HS-27A (cell line): ENCODE measurements at regions not wholly inside any gene's neighbourhood (a gene's known extent, or its start where the extent isn't known, plus 50 kb on each side); places are given as distances from the start of the nearest gene placed in this dataset.

Source experiments
- DNase-seq: peaks from one replicate; pipeline ENCODE4 v3.0.0-alpha.2; 2012; ENCODE audit warnings: low read depth, missing footprints

DNA sequence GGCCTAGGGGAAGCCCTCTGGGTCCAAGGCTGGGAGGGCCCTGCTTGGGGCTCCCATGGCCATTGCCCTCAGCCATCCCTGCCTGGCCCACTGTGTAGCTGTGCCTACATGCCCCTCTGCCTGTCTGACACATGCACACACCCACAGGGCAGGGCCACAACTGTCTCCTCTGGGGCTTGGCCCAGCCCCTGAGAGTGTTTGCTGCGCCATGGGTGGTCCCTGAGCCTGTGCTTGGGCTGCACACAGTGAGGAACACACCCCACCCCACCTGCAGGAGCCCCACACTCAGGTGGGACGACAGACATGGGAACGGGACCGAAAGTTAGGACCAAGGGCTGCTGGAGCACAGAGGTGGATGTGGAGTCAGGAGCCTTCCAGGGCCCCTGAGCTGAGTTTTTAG, 489.5 kb downstream of the TBC1D22A start:
- DNase-seq = no peak

- no peak for DNase-seq
Measured at GRCh38 chr22:47250995-47251765, 488.7 kb downstream of the TBC1D22A start.

GRCh38 chr22:47249370-47249928, 487.0 kb downstream of the TBC1D22A start:
- no peak for DNase-seq

- no peak for DNase-seq
Measured at GRCh38 chr22:47248925-47249324, 486.5 kb downstream of the TBC1D22A start.

GRCh38 chr22:47247579-47248240, 485.3 kb downstream of the TBC1D22A start:
- no peak for DNase-seq

DNA sequence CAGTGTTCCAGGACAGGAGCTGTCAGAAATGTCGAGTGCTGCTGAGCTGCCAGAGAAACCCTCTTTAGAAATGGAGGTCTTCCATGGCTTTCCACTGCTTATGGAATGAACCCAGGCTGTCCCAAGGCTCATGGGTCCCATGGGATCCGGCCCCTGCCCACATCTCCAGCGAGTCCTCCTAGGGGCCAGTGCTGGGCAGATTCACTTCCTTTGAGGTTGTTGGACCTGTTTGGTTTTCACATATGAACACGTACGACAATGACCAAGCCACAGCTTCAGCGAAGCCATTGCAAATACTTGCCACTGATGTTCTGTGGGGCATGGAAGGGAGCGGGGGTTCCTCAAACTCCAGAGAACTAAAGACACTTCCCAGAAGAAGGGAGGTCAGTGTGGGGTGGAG, 483.3 kb downstream of the TBC1D22A start:
- DNase-seq = no peak

GRCh38 chr22:47245286-47245685, 482.8 kb downstream of the TBC1D22A start:
- no peak for DNase-seq

DNA sequence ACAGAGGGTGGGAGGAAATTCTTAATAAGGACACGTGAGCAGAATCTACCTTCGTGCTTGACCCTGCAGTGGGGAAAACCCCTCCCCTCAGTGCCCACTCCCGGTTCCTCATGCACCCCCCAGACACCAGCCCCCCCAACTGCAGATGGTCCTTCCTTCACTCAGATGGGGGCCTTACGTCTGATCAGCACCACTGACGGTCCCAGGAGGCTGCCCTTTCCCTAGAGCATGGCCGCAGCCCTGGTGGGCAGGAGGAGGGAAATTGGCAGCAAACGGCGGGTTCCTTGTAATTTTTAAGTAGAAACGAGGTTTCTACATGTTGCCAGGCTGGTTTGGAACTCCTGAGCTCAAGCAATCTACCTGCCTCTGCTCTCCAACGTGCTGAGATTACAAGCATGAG, 477.7 kb downstream of the TBC1D22A start:
- no peak for DNase-seq

DNA sequence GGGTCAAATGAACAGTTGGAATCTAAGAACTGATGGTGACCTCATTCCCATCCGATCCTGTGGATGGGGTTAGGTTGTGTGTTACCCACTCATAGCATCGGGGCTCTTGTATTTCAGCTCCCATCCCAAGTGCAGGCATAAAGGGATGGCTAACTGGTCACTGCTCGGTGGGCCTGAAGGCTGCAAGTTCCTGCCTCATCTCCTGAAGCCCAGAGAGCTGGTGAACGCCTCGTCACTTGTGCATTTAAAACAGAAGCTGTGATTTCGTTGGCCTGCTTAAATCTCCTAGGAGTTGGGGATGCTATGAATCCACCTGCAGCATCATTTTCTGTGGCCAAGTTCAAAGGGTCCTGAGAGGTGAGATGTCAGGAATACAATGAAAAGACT, 477.0 kb downstream of the TBC1D22A start:
- no peak for DNase-seq

GRCh38 chr22:47238690-47239473, 476.4 kb downstream of the TBC1D22A start:
- DNase-seq = no peak

DNA sequence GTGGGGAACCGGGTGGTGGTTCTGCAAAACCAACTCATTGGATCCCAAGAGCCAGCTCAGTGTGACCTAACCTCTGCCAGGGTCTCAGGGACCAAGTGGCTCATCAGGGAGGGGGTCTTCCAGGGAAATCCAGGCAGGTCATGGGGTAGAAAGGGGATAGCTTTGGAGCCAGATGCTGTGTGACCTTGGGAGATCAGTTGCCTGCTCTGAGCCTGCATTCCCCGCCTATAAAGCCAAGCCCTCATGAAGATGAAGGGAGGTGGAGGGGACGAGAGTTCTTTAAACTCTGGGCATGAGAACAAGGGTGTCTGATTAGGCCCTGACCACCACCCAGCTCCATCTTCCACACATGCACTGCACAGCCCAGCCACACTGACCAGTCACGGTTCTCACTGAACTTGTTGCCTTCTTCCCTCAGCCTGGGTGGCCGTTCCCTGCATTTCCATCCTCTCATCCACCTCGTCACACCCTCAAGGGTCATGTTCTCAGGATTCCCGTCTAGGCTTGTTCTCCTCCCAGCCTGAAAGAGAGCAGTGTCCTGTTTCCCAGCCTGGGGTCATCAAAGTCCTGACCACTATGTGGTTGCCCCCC, 475.5 kb downstream of the TBC1D22A start:
- DNase-seq = no peak

DNA sequence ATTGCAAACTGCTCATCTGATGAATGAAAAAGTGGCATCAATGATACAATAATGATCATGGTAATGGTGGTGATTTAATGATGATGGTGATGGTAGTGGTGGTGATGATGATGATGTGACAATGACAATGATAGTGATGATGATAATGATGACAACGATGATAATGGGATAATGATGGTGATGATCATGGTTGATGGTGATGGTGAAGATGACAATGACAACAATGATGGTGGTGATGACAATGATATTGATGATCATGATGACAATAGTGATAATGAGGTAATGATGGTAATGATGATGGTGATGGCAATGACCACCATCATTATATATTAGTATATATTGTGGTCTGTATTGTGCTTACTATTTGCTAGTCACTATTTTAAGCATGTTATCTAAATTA, 474.3 kb downstream of the TBC1D22A start:
- DNase-seq = no peak

GRCh38 chr22:47236161-47236560, 473.7 kb downstream of the TBC1D22A start:
- no peak for DNase-seq

DNA sequence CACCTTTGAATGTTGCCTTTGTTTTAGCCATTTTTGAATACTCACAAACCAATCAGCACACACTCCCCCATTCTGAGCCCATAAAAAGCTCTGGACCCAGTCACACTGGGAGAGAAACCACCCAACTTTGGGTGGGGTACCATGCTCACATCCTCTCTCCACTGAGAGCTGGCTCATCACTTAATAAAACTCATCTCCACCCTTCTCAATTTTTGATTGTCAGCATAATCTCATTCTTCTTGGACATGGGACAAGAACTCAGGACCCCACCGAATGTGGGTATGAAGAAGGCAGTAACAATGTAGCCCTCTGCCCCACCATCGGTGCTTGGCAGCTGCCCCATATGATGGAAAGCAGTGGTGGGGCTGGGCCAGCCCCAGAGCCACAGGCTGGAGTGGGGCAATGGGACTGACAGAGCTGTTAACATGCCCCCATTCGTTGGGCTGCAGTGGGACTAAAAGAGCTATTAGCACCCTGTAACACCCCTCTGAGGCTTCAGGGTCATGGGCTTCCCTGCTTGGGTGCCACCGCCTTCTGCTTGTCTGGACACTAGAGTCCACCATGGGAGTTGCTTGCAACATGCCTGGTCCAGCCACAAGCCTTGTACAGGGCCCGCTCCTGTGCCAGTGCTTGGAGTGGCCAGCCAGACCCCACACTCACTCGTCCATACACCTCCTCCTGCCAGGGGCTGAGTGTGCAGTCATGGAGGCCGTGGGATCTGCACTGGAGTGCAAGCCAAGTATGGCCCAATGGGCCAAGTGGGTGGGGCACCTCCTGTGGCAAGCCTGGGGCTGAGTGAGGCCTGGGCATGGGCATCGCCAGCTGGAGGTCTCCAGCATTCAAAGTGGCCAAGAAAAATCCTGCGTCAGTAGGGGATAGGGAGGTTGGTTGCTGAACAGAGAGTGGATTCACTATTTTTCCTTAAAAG, 471.1 kb downstream of the TBC1D22A start:
- no peak for DNase-seq

GRCh38 chr22:47232753-47233152, 470.3 kb downstream of the TBC1D22A start:
- DNase-seq = no peak

- no peak for DNase-seq
Measured at GRCh38 chr22:47232197-47232596, 469.7 kb downstream of the TBC1D22A start.

DNA sequence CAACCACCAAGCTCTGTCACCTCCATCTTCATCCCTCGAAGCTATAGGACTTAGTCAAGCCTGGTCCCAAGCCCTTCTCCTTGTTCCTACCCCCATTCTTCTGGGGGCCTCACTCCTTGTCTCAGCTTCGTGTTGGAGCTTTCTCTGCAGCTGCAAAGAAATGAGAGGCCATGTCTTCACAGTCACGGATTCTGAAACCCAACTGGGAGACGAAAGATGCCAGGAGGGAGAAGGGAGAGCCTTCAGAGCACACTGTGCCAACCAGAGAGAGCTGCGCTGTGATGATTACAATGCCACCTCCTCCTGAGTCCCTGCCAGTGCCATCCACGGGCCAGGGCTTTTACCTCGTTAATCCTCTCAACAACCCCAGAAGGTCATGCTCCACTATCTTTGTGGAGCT, 469.3 kb downstream of the TBC1D22A start:
- DNase-seq = no peak

GRCh38 chr22:47230741-47231140, 468.3 kb downstream of the TBC1D22A start:
- no peak for DNase-seq

DNA sequence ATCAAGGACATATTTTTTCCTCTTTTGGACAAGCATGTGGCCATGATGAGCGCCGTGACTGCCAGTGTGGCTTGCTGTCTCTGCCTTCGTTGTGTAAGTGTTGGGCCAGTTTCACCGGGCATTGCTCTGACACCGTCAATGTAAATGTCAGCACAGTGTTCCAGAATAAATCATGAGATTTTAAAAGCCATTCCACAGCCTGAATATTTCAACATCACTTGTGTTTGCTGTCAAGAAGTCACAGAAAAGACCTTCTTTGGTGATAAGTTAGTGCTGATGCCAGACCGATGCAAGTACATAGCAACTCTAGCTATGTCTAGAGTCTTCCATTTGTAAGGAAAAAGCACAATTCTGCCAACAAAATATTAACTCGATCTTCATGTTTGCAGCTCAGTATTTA, 467.8 kb downstream of the TBC1D22A start:
- no peak for DNase-seq

- no peak for DNase-seq
Measured at GRCh38 chr22:47228767-47229166, 466.3 kb downstream of the TBC1D22A start.
